ENCODE measurements at regions not wholly inside any gene's neighbourhood (a gene's known extent, or its start where the extent isn't known, plus 50 kb on each side); places are given as distances from the start of the nearest gene placed in this dataset.

DNA sequence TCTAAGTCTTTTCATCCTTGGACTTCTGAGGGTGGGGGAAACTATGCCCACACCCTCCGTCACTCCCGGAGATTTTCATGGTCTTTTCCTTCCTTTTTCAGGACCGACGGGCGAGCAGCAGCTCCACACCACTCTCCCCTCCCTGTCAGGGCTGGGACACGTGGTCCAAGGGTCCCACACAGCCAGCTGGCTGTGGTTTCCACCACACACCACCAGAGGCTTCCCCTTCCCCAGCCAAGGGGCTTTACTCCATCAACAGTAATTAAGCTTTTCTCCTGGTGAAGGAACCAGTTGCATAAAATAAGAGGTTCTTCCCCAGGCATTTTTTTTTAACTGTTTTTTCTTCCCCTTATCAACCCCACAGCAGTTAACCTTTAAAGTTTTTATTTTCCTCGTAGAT, 453.9 kb downstream of the GPAT3 start:
- Histone ChIP-seq H2BK15ac (ENCODE audit: low read depth, low read length) (no peak overlapping the region), H4K20me1 (ENCODE audit: insufficient read depth, low read length) (no peaks in the 10 kb centered on the region), H3K4me1 (ENCODE audit: control insufficient read depth, insufficient read depth, low read length) (no peaks in the 10 kb centered on the region), H4K5ac (ENCODE audit: low read depth, low read length) (no peak overlapping the region), H2BK120ac (ENCODE audit: low read depth, low read length) (no peak overlapping the region), H3K36me3 (ENCODE audit: control insufficient read depth, insufficient read depth, low read length) (no peaks in the 10 kb centered on the region), H2AFZ (replicated peaks; ENCODE audit: low read length, poor library complexity) (no peak overlapping the region), H3K9me3 (ENCODE audit: control insufficient read depth, insufficient read depth, low read length) (no peaks in the 10 kb centered on the region), H2AK5ac (ENCODE audit: low read depth, low read length) (no peak overlapping the region), H4K8ac (ENCODE audit: low read depth in 2 of 2, low read length in 2 of 2) (no peak overlapping the region), H2BK20ac (ENCODE audit: low read depth, low read length) (no peak overlapping the region), H2BK5ac (ENCODE audit: low read depth, low read length, poor library complexity, severe bottlenecking) (no peak overlapping the region), H3K4ac (ENCODE audit: low read depth, low read length) (no peak overlapping the region), H3K27me3 (ENCODE audit: control insufficient read depth, insufficient read depth, low read length) (no peaks in the 10 kb centered on the region), H4K91ac (ENCODE audit: insufficient read depth, low read depth, low read length) (no peak overlapping the region), H3K9me1 (ENCODE audit: insufficient read depth, low read length) (no peaks in the 10 kb centered on the region), H3K4me3 (ENCODE audit: insufficient read depth, low read depth, low read length) (no peak overlapping the region), H3K79me1 (ENCODE audit: low read depth in 1 of 2, low read length in 2 of 2) (no peaks in the 10 kb centered on the region), H3K18ac (ENCODE audit: low read depth, low read length) (no peak overlapping the region), H3K23ac (ENCODE audit: low read depth, low read length) (no peak overlapping the region), H3K9ac (ENCODE audit: low read depth, low read length) (no peak overlapping the region), H3K14ac (replicated peaks; ENCODE audit: low read depth, low read length) (no peak overlapping the region), H2AK9ac (replicated peaks; ENCODE audit: low read depth, low read length, poor library complexity) (no peak overlapping the region), H3K4me2 (ENCODE audit: low read depth, low read length) (no peak overlapping the region), H3K27ac (ENCODE audit: insufficient read depth, low read length) (no peak overlapping the region), H3K56ac (ENCODE audit: extremely low read depth, insufficient read depth, low read length) (no peak overlapping the region)
- no peak for ATAC-seq (ENCODE audit: low read depth)
- CTCF ChIA-PET, result no interaction called here
- TF ChIP-seq, protein P1, sequence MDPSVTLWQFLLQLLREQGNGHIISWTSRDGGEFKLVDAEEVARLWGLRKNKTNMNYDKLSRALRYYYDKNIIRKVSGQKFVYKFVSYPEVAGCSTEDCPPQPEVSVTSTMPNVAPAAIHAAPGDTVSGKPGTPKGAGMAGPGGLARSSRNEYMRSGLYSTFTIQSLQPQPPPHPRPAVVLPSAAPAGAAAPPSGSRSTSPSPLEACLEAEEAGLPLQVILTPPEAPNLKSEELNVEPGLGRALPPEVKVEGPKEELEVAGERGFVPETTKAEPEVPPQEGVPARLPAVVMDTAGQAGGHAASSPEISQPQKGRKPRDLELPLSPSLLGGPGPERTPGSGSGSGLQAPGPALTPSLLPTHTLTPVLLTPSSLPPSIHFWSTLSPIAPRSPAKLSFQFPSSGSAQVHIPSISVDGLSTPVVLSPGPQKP (IDR thresholded peaks at IDR 0.05; ENCODE audit: borderline replicate concordance, low read depth, low read length), result no peak
- TF ChIP-seq MAZ (IDR thresholded peaks at IDR 0.05; ENCODE audit: borderline replicate concordance, low read depth, low read length) (no peak), BHLHE40 (IDR thresholded peaks at IDR 0.05; ENCODE audit: low read depth, low read length) (no peak), RFX5 (IDR thresholded peaks at IDR 0.05; ENCODE audit: low read depth, low read length) (no peak), MAFK (IDR thresholded peaks at IDR 0.05; ENCODE audit: low read depth, low read length) (no peak), RAD21 (IDR thresholded peaks at IDR 0.05; ENCODE audit: low read length) (no peak), MXI1 (IDR thresholded peaks at IDR 0.05; ENCODE audit: borderline replicate concordance, low read depth, low read length) (no peak), CEBPB (IDR thresholded peaks at IDR 0.05; ENCODE audit: low read depth, low read length) (no peak), RCOR1 (IDR thresholded peaks at IDR 0.05; ENCODE audit: insufficient replicate concordance, low read length) (no peak)
- TF ChIP-seq, protein P2, sequence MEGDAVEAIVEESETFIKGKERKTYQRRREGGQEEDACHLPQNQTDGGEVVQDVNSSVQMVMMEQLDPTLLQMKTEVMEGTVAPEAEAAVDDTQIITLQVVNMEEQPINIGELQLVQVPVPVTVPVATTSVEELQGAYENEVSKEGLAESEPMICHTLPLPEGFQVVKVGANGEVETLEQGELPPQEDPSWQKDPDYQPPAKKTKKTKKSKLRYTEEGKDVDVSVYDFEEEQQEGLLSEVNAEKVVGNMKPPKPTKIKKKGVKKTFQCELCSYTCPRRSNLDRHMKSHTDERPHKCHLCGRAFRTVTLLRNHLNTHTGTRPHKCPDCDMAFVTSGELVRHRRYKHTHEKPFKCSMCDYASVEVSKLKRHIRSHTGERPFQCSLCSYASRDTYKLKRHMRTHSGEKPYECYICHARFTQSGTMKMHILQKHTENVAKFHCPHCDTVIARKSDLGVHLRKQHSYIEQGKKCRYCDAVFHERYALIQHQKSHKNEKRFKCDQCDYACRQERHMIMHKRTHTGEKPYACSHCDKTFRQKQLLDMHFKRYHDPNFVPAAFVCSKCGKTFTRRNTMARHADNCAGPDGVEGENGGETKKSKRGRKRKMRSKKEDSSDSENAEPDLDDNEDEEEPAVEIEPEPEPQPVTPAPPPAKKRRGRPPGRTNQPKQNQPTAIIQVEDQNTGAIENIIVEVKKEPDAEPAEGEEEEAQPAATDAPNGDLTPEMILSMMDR (conservative IDR thresholded peaks at IDR 0.05; ENCODE audit: low read depth, low read length), result no peak
- TF ChIP-seq, protein P3, sequence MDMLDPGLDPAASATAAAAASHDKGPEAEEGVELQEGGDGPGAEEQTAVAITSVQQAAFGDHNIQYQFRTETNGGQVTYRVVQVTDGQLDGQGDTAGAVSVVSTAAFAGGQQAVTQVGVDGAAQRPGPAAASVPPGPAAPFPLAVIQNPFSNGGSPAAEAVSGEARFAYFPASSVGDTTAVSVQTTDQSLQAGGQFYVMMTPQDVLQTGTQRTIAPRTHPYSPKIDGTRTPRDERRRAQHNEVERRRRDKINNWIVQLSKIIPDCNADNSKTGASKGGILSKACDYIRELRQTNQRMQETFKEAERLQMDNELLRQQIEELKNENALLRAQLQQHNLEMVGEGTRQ (IDR thresholded peaks at IDR 0.05; ENCODE audit: low read depth, low read length), result no peak
- dilution Hi-C loops (cut with HindIII; ENCODE audit: low sequenced_read_pairs, unreplicated experiment), result no loop called here
- no TSS peak for BruUV-seq (replicated peaks)
- no CpG with 5 or more reads among the region's 7 CpGs for WGBS, 2 experiments (ENCODE audit: extremely low coverage in 2 of 2, insufficient read length in 1 of 2)
- intact Hi-C loops (cut with micrococcal nuclease), result no loop called here
- in situ Hi-C loops (cut with MboI; ENCODE audit: low sequenced_read_pairs), result no loop called here
- no peak for DNase-seq
- POLR2A ChIA-PET (ENCODE audit: unreplicated experiment), result no interaction called here

Measured in IMR-90 (cell line).